ENCODE measurements at regions not wholly inside any gene's neighbourhood (a gene's known extent, or its start where the extent isn't known, plus 50 kb on each side); places are given as distances from the start of the nearest gene placed in this dataset.
"Not testable (repeated sequence)": the region's sequence is repeated elsewhere in the genome, so short reads cannot be mapped to it uniquely, and the experiment has no call there.

- DNase-seq (ENCODE audit: low read depth), result not testable (repeated sequence)
Measured at GRCh38 chr5:43818394-43818793, 215.4 kb downstream of the NNT start.

- DNase-seq (ENCODE audit: low read depth), result no peak
Measured at GRCh38 chr5:43815497-43815896, 212.5 kb downstream of the NNT start.

- no peak for DNase-seq (ENCODE audit: low read depth)
Measured at GRCh38 chr5:43804723-43805122, 201.7 kb downstream of the NNT start.

GRCh38 chr5:43804041-43804440, 201.1 kb downstream of the NNT start:
- peak; percentile 23 for DNase-seq (ENCODE audit: low read depth)

GRCh38 chr5:43802651-43803050, 199.7 kb downstream of the NNT start:
- DNase-seq (ENCODE audit: low read depth), result no peak

GRCh38 chr5:43802119-43802518, 199.1 kb downstream of the NNT start:
- DNase-seq (ENCODE audit: low read depth), result peak; percentile 63

GRCh38 chr5:43798740-43799139, 195.8 kb downstream of the NNT start:
- DNase-seq (ENCODE audit: low read depth), result no peak

- DNase-seq (ENCODE audit: low read depth), result not testable (repeated sequence)
Measured at GRCh38 chr5:43791880-43792279, 188.9 kb downstream of the NNT start.

- DNase-seq (ENCODE audit: low read depth), result no peak
Measured at GRCh38 chr5:43785198-43785597, 182.2 kb downstream of the NNT start.

GRCh38 chr5:43780586-43780985, 177.6 kb downstream of the NNT start:
- DNase-seq (ENCODE audit: low read depth), result peak; percentile 7

GRCh38 chr5:43774881-43775399, 172.0 kb downstream of the NNT start:
- DNase-seq (ENCODE audit: low read depth), result no peak

- peak; percentile 75 for DNase-seq (ENCODE audit: low read depth)
Measured at GRCh38 chr5:43773478-43773844, 170.5 kb downstream of the NNT start.

- peak; percentile 63 for DNase-seq (ENCODE audit: low read depth)
Measured at GRCh38 chr5:43772764-43773477, 169.9 kb downstream of the NNT start.

- no peak for DNase-seq (ENCODE audit: low read depth)
Measured at GRCh38 chr5:43772458-43772763, 169.4 kb downstream of the NNT start.

- DNase-seq (ENCODE audit: low read depth), result no peak
Measured at GRCh38 chr5:43771611-43772031, 168.6 kb downstream of the NNT start.

GRCh38 chr5:43769571-43770355, 166.8 kb downstream of the NNT start:
- peak; percentile 8 for DNase-seq (ENCODE audit: low read depth)

Measured in M059J (cell line).